HG03460 (cell line): ENCODE measurements at regions not wholly inside any gene's neighbourhood (a gene's known extent, or its start where the extent isn't known, plus 50 kb on each side); places are given as distances from the start of the nearest gene placed in this dataset.
"Not testable (repeated sequence)": the region's sequence is repeated elsewhere in the genome, so short reads cannot be mapped to it uniquely, and the experiment has no call there.

Experiments
- ATAC-seq: cut with Tn5 transposase; IDR thresholded peaks from one replicate; pipeline ENCODE4 v1.9.1; 2021; ENCODE audit not compliant: unreplicated experiment

DNA sequence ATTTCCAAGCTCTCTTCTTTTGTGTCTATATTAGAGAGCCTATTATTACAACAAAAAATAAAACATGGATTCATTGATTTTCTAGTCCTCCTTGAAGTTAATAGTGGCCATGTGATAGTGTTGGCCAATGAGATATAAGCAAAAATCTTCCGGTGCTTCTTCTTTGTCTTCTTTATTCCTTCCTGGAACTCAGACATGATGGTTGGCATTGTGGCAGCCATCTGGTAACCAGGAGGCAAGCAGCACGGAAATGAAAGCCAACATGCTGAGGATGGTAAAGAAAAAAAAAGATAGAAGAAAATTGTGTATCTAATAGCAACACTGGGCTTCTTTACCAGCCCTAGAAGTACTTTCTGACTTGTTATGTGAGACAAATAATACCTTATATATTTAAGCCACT, 50.8 kb upstream of the SEL1L start:
- no peak for ATAC-seq

DNA sequence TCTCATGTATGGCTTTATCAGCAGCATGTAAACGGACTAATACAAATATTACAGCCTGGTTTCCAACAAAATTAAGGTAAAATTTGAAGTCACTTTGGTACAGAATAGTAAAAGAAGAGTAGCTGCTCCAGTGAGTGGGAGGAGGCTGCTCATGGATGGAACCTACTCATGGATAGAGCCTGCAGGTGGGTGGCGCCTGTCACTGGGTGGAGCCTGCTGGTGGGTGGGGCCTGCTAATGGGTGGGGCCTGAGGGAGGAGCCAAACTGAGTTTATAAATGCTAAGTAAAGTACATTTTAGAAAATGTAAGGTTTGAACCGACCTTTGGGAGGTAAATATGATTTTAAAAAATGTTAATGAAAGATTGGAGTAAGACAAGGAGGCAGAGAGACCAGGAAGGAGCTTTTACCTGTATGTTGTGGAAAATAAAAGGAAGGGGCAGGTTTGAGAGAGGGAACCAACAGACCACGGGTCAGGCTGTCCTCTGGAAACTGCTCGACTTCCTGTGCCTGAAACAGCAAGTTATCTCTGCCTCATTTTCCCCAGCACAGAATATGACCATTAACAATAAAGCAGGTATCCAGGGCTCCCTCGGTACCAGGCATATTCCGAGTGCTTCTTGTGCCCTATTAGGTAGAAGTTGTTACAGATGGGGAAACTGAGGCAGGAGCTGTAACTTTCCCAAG, 55.9 kb upstream of the SEL1L start:
- ATAC-seq: no peak

DNA sequence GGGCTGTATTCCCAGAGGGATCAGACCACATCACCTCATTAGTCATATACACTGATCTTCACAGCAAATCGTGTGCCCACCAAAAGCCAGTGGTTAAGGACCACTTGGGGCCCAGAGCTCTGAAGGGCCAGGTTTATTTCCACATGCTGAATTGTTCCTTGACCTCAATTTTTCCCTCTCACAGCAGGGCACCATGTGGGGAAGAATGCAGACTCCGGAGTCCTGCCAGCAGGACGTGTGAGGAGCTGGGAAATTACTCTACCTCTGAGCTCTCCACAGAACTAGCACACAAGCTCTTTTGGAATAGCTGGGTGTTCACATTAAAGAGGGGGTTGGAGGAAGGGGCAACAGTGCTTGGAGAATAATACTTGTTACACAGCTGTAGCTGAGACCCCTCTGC, 57.6 kb upstream of the SEL1L start:
- no peak for ATAC-seq

DNA sequence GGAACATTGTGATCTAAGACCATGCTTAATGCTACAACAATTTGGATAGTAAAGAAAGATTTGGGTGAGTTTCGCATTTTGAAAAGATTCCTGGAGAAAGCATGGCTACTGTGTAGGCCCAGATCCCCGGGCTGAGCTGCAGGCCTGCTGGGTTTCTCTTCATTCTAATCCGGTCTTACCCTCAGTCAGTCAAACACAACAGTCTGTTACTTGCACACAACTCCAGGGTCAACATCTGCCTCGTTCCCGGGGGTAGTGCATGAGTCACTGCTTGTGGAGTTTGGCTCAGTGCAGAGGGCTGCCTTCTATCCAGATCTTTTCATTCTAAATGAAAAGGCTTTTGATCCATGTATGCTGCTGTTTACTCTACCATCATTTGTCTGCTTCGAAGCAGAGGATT, 60.4 kb upstream of the SEL1L start:
- ATAC-seq: no peak

DNA sequence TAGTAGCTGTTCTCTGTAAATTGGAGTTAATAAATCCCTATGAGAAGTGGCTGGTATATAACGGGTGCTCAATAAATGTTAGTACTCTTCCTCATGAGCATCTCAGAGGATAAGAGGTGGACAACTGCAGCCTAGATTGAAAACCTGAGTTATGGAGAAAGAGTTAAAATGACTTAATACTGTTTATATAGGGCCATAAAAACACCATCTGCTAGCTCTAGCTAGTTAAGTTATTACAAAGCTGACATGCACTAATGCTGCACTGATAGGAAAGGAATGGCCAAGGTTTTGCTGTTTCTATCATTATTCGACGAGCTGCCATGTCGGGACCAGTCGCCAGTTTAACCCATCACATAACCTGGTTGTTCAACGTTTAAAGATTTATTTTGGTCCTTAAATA, 72.0 kb upstream of the SEL1L start:
- ATAC-seq: no peak

DNA sequence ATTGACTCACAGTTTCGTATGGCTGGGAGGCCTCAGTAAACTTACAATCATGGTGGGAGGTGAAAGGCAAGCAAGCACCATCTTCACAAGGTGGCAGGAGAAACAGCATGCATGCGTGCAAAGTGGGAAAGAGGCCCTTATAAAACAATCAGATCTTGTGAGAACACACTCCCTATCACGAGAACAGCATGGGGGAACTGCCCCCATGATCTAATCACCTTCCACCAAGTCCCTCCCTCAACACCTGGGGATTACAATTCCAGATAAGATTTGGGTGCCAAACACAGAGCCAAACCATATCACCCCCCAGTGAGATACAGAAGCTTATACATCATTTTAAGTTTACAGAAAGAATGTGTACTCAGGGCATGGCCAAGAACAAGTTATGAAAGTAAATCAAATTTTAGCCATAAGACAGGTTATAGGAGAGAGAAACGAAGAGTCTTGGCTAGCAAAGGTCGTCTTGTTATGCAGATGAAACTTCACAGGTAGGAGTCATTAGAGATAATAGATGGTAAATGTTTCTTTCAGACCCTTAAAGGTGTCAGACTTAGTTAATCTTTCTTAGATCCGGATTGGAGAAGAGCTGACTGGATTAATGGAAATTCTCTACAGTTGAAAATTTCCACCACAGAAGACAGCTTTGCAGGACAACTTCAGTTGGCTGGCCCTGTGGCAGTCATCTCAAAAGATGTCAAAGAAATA, 79.8 kb upstream of the SEL1L start:
- no peak for ATAC-seq

DNA sequence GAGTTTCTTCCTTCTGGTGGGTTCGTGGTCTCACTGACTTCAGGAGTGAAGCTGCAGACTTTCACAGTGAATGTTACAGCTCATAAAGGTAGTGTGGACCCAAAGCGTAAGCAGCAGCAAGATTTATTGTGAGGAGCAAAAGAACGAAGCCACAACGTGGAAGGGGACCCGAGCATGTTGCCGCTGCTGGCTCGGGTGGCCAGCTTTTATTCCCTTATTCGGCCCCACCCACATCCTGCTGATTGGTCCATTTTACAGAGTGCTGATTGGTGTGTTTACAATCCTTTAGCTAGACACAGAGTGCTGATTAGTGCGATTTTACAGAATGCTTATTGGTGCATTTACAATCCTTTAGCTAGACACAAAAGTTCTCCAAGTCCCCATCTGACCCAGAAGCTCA, 80.6 kb upstream of the SEL1L start:
- ATAC-seq: not testable (repeated sequence)

DNA sequence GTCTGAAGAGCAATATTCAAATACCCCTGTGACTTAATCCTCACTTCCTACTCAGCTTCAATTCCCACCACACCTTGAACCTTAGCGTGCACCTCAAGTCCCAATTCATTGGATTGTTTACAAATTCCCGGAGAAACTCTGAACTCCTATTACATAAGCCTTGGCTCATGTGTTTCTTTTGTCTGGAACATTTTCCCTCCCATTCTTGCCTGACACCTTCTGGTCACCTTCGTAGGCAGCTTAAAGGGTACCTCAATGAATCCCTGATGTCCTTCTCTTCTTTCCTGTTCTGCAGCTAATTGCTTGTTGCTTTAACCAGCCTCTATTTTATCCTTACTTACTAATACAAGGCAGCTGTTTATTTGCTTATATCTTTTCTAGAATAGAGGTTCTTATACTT, 85.0 kb upstream of the SEL1L start:
- no peak for ATAC-seq

DNA sequence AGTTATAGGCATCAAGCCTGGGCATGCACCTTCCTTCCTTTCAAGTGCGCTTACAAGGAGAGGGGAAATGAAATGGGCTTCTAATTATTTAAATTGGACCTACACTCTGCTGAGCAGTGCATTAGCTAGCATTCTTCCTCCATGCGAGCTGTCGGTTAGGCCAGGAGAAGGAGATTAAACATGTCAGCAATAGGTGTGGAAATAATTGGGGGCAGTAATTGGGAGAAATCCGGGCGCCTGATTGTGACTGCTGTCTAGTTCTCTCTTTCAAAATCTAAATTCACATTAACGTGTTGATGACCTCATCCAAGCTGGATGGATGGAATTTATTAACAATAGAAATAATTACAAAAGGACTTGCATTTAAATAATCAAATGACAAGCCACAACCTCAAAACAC, 86.2 kb upstream of the SEL1L start:
- ATAC-seq: no peak

DNA sequence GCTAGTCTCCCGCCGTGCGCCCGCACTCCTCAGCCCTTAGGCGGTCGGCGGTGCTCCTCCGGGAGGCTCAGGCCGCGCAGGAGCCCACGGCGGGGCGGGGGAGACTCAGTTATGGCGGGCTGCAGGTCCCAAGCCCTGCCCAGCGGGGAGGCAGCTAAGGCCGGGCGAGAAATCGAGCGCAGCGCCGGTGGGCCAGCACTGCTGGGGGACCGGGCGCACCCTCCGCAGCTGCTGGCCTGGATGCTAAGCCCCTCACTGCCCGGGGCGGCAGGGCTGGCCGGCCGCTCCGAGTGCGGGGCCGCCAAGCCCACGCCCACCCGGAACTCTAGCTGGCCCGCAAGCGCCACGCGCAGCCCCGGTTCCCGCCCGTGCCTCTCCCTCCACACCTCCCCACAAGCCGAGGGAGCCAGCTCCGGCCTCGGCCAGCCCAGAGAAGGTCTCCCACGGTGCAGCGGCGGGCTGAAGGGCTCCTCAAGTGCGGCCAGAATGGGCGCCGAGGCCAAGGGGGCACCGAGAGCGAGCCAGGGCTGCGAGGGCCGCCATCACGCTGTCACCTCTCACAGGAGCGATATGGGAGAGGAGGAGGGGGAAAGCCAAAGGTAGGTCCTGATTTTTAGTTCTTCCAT, 90.2 kb upstream of the SEL1L start:
- not testable (repeated sequence) for ATAC-seq

DNA sequence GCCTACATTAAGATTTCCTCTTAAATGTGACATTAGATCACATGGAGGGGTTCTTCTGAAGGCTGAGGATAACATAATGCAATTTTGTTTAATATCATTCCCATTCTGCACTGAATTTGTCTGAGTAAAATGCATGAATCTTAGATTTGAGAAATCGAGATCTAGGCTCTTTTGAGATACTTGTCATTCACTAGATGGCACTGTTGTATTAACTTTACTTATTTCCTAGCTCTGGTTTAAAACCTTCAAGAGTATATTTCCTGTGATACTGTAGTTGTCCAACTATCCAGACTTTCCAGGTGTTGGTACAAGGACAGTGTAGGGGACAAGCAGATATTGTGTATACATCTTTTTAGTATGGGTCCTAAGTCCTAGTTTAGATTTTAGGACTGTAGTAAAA, 91.7 kb upstream of the SEL1L start:
- no peak for ATAC-seq

DNA sequence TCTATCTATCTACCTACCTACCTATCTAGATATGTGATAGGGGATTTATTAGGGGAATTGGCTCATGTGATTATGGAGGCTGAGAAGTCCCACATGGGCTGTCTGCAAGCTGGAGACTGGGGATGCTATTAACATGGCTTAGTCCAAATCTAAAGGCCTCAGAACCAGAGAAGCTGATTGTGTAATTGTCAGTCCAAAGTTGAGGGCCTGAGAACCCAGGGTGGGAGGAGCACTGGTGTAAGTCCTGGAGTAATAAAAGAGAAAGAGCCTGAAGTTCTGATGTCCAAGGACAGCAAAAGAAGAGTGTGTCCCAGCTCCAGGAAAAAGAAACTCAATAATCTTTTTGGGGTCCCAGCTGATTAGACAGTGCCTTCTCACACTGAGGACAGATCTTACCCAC, 98.5 kb upstream of the SEL1L start:
- ATAC-seq: no peak

DNA sequence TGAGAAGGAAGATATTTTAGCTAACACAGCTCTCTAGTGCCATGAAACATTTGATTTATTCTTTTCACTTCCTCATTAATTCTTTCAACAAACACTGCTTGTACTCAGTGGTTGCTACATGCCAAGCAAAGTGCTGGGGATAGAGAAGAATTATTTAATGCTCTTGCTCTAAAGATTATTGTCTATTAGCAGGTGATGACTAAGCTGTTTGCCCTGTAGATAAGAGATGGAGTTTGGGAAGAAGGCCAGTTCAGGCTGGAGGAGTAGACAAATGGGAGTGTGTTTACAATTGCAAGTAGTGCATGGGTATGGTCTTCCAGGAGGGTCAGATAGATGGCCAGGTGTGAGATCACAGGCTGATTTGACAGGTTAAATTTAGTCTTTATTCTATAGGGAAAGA, 99.8 kb upstream of the SEL1L start:
- no peak for ATAC-seq

DNA sequence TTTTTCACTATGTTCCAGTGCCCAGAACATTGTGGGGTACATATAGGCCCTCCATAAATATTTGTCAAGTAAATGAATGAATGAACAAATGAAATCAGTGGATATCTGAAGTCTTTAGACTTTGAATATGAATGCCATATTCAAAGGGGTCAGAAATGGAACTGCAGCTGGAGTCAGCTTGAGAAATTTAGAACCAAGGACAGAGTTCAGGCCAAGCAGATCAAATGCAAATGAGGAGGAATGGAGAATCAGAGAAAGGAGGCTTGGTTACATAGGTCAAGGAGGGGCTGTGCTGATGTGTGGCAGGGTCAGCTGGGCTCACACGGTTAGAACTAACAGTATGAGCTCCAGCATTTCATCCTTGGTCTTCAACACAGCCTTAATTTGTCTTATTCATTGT, 104.0 kb upstream of the SEL1L start:
- ATAC-seq: no peak

DNA sequence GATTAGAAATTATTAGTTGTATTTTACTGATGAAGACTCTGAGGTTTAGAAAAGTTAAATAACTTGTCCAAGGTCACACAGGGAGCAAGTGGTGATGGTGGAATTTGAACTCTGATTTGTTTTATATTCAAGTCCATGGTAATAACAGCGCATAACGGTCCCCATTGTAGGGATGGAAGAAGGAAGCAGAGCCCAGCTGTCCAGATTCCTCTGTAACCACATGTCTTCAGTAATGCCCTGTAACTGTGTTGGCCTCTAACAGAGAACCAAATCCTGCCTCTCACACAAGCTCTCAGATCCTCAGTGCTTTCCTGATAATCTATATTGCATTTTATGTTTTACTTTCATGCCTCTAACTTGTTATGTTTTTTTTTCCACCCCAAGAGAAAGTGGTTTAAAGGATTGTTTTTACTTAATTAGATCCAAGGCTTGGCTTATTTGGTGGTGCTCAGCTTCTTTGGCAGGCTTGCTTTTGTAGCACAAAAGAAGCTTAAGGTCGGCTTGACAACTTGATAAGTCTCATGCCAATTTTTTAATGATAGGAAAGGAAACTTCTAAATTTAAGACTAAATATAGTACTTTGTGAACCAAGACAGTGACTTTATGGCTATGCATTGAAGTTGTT, 105.1 kb upstream of the SEL1L start:
- ATAC-seq: no peak

DNA sequence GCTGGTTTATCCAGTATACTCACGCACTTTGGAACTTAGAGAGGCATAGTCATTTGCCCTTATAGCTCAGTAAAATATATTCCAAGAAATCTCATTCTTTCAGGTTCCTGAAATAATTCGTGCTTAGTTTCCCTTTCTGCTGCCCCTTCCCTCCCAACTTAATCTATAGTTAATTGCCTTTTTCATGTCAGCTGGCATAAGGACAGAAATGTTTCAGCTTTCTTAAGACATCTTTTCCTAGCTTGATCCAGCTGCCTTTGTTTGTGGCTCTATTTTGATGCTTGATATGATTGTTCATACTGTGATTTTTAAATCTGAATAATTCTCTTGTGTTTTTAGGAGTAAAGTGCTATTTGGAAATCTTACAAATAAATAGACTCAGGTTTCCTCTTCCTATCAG, 120.0 kb upstream of the SEL1L start:
- ATAC-seq: no peak

DNA sequence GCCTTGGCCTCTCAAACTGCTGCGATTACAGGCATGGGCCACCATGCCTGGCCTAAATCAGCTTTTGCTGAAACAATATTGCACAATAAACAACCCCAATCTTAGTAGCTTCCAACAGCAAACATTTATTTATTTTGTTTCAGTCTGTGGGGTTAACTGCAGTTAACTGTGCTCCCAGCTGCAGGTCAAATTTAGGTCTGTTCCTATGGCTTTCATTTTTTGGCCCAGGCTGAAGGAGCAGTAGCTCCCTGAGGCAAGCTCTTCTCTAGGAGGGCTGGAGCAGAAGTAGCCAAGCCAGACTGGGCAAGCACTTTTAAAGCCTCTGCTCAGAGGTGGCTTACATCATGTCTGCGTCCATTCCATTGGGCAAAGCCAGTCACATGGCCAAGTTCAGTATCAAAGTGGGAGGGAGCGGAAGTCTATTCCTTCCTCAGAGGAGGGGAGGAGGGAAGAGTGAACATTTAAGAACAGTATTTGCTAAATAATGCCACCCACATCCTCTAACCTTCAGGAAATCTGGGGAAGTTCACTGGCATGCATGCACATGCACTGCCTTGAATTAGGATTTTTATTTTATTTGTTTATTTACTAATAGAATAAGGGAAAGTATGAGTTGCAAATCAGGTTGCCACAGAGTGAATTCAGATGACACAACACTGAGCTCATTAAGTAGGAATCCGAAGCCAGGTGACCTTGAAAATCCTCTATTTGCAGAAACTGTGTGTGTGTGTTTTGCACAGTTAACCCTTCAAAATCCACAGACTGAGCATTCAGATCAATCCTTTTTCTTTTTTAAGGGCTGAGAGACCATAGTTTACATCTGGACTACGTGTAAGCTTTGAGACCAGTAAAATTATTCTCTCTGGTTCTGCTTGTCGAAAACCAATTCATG, 122.0 kb upstream of the SEL1L start:
- ATAC-seq: no peak

DNA sequence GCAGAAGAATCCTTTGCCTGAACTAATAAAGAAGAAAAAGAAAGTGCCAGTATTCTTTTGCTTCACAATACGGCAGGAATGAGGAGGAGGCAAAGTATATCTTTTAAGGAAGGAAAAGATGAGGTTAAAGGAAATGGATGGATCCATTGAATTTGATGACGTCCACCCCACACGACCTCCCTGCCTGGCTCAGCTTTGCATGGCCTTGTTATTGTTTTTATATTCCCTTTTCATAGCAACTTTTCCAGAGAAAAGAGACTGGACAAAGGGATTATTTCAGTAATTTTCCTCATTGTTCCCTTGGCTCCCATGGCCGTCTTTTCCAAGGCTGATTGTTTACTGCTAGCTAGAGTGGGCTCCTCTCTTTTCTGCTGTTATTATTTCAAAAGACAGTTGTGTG, 123.2 kb upstream of the SEL1L start:
- ATAC-seq: no peak

DNA sequence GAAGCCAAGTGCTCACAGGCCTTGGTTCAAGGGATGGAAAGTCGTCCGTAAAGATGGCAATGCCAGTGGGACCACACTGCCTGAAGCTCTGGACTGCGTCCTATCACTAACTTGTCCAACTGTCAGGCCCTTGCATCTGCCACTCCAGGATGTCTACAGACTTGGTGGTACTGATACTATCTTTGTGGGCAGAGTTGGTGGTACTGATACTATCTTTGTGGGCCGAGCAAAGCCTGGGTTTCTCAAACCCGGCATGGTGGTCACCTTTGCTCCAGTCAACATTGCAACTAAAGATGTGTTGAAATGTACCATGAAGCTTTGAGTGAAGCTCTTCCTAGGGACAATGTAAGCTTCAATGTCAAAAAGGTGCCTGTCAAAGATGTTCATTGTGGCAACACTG, 128.4 kb upstream of the SEL1L start:
- ATAC-seq: no peak

DNA sequence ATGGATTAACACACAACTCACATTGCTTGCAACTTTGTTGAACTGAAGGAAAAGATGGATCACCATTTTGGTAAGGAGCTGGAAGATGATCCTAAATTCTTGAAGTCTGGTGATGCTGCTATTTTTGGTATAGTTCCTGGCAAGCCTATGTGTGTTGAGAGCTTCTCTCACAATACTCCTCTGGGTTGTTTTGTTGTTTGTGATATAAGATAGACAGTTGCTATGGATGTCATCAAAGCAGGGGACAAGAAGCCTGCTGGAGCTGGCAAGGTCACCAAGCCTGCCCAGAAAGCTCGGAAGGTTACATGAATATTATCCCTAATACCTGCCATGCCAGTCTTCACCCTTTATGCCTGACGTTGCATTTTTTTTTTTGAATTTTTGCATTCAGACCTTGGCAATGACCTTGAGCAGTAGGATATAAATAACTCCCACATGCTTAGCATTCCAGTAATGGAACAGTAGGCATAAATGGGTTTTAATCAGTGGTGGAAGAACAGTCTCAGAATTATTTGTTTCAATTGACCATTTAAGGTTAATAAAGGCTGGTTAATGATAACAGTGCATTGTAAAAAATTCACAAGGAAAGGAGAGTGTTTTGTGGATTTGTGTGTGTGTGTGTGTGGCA, 129.0 kb upstream of the SEL1L start:
- ATAC-seq: no peak
